GM12864 (cell line): ENCODE measurements at regions not wholly inside any gene's neighbourhood (a gene's known extent, or its start where the extent isn't known, plus 50 kb on each side); places are given as distances from the start of the nearest gene placed in this dataset.

Source experiments
- DNase-seq: peaks from one replicate; pipeline ENCODE4 v3.0.0-alpha.2; 2011; ENCODE audit warnings: low read depth
- H3K4me3 ChIP-seq: 2 replicates; pipeline ENCODE4 v1.5.1; 2011; ENCODE audit warnings: mild to moderate bottlenecking, low read depth, low read length, control low read depth
- TF ChIP-seq, protein P1 (sequence below): IDR thresholded peaks from 2 replicates; pipeline ENCODE4 v1.5.1; 2011; ENCODE audit warnings: low read depth, mild to moderate bottlenecking, moderate library complexity, low read length, control low read depth, inconsistent platforms; ENCODE audit errors: missing control alignments

DNA sequence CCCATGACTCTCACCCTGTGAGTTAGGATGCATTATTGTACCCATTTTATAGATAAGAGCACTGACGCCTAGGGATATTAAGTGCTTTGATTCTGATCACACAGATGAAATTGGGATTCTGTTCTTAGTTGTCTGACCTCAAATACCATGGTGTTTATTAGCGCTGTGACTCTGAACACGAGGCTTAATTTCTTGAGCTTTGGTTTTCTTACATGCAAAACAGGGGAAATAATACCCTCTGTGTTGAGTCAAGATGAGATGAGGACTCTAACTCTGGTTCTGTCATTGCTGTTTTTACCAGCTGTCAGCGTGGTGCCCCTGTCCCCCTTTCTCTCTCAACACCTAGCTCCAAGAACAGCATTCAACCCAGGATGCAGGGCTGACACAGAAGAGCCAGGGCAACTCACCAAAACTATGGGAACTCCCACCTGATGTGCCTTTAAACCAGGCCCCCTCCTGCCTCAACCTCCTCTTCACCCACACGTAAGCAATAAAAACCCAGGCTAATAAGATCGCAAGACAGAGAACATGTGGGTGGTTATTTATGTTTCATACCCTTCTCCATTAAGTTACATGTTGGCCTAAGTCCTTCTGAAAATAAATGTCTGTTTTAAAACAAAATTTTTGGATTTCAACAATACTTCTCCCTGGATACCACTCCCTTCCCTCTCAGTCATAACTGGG lies 100.1 kb upstream of the SPATA12 start:
- no peak overlapping the region for H3K4me3 ChIP-seq
- no peak for DNase-seq
- TF ChIP-seq, protein P1, sequence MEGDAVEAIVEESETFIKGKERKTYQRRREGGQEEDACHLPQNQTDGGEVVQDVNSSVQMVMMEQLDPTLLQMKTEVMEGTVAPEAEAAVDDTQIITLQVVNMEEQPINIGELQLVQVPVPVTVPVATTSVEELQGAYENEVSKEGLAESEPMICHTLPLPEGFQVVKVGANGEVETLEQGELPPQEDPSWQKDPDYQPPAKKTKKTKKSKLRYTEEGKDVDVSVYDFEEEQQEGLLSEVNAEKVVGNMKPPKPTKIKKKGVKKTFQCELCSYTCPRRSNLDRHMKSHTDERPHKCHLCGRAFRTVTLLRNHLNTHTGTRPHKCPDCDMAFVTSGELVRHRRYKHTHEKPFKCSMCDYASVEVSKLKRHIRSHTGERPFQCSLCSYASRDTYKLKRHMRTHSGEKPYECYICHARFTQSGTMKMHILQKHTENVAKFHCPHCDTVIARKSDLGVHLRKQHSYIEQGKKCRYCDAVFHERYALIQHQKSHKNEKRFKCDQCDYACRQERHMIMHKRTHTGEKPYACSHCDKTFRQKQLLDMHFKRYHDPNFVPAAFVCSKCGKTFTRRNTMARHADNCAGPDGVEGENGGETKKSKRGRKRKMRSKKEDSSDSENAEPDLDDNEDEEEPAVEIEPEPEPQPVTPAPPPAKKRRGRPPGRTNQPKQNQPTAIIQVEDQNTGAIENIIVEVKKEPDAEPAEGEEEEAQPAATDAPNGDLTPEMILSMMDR = no peak

DNA sequence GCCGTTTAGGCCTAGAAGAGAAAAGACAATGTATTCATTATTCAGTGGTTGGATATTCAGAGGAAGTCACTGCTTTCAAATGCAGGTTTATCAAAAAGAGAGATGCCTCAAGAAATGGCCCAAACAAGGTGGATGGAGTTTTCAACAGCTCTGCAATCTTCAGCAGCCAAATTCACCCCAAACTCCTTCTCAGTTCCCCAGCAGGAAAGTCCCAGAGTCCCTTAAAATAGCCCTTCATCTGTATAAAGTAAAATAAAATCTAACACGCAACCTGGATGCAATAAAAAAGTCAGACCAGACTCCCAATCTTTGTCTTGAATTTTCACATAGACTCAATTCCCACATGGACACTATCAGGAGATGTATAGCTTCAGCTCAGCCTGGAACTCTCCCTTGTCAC lies 101.6 kb upstream of the SPATA12 start:
- no peak for DNase-seq
- H3K4me3 ChIP-seq = no peak overlapping the region
- TF ChIP-seq, protein P1 = no peak

DNA sequence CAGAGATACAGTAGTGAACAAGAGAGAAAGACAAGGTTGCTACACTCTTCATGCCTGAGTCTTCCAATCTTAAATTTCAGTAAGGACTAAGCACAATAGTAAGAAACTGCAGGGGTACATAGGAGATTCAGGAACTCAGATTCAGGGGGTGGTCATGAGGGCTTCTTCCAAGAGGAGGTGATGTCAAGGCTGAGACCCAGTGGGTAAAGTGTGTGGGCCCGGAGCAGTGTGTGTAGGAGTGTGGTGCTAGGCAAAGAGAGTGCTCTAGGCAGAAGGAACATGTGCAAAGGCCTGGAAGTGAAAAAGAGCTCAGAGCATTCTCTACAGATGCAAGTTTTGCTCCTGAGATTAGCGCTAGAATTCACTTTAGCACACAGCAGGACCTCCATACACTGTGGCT lies 102.9 kb upstream of the SPATA12 start:
- TF ChIP-seq, protein P1 = no peak
- no peak overlapping the region for H3K4me3 ChIP-seq
- no peak for DNase-seq

DNA sequence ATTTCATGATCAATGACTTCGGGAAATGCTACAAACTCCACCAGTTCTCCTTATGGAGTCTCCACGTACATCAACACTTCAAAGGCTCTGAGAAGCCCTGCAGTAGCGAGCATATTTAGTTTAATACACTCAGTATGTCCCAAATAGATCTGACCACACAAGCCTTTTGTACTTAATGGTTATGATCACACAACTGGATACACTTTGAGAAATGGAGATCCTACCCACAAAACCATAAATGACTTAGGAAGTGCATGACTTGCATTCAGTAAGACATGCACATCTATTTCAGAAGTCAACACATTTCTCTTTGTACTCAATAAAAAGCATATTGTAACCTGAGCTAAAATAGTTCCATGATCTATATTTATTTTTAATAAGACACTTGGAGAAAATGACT lies 103.6 kb upstream of the SPATA12 start:
- no peak for DNase-seq
- no peak overlapping the region for H3K4me3 ChIP-seq
- TF ChIP-seq, protein P1 = no peak

DNA sequence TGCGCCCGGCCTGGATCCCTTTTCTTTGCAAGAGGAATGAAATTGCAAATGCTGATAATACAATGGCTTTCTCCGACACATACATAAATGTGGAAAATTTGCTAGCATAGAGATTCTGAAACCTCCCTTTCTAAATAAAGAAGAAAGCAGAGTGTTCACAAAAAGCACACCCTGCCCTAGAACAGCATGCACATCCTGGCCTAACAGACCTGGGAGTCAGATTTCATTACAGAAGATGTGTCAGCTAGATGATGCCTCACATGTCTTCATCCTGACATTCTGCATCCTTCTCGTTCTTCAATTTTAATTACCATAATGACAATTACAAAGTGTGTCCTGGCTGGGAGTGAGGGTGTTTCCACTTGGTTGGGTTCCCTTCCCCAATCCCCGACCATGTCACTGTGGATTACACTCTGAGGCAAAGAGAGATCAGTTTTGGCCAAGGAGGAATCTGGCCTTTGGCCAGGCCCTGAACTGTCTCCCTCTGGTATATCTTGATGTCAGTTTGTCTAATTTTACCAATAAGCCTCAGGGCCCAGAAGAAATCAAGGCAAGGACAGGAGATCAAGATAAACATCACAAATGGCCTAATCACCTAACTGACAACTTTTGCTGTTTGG lies 104.9 kb upstream of the SPATA12 start:
- no peak overlapping the region for H3K4me3 ChIP-seq
- DNase-seq = no peak
- TF ChIP-seq, protein P1 = no peak

DNA sequence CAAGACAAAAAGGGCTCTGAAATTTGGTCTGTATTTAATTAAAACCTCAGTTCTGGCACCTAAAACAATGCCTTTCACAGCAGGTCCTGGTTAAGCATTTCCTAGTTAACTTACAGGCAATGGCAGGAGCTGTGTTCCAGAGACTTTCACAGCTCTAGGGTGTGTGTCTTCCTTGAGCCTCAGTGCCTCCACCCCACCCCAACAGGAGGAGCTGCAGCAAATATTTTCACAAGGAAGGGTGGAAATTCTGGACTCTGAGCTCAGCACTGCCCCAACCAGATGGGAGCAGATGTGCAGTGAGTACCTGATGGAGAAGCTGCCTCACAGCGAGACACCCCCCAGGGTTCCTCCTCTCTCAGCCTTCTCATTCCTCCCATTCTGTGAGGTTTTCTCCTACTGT lies 106.3 kb upstream of the SPATA12 start:
- TF ChIP-seq, protein P1 = no peak
- H3K4me3 ChIP-seq = no peak overlapping the region
- no peak for DNase-seq

DNA sequence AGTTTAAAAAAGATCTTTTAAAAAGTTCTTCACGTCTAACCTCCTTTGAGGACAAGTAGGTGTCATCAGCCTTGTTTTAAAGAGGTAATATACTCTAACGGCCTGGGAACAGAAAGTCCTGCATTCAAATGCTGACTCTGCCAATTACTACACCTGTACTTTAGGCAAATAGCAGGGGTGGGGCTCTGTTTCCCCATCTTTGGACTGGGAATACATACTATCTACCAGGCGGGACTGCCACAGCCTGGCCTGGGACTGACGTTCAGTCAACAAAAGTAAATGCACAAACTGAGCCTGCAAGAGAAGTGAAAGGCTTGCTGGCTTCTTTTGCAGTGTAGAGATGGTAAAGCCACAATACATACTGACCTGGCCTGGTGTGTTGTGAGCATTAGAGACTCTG lies 107.6 kb upstream of the SPATA12 start:
- TF ChIP-seq, protein P1 = no peak
- no peak for DNase-seq
- no peak overlapping the region for H3K4me3 ChIP-seq
